ENCODE measurements at regions not wholly inside any gene's neighbourhood (a gene's known extent, or its start where the extent isn't known, plus 50 kb on each side); places are given as distances from the start of the nearest gene placed in this dataset.

DNA sequence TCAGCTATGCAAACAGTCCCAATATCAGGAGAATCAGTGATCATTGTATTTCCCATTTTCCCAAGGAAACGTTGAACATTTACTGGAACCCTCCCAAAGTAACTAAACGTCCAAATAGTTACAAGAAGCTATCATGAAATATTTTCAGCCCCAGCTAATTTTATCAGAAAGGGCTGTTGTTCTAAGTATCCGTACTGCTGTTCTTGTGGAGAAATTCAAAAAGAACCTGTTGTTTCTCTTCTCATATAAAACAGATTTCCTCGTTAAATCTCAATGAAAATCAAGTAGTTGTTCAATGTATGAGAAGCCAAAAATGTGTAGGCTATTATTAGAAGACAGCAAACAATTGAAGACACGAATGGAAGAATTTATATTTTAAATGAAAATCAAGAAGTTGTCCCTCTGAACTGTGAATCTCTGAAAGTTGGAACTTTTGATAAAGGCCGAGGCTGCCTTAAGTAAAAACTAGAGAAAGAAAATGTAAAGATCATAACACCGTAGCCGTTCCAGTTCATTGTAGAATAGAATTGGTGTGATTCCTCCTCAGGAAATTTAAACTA is 107.7 kb downstream of the HFE start:
- H3K27ac ChIP-seq: peak overlapping the region; percentile 100
- no peak for TF ChIP-seq ZFX (IDR thresholded peaks at IDR 0.05; ENCODE audit: borderline replicate concordance)
- TF ChIP-seq, protein P1, sequence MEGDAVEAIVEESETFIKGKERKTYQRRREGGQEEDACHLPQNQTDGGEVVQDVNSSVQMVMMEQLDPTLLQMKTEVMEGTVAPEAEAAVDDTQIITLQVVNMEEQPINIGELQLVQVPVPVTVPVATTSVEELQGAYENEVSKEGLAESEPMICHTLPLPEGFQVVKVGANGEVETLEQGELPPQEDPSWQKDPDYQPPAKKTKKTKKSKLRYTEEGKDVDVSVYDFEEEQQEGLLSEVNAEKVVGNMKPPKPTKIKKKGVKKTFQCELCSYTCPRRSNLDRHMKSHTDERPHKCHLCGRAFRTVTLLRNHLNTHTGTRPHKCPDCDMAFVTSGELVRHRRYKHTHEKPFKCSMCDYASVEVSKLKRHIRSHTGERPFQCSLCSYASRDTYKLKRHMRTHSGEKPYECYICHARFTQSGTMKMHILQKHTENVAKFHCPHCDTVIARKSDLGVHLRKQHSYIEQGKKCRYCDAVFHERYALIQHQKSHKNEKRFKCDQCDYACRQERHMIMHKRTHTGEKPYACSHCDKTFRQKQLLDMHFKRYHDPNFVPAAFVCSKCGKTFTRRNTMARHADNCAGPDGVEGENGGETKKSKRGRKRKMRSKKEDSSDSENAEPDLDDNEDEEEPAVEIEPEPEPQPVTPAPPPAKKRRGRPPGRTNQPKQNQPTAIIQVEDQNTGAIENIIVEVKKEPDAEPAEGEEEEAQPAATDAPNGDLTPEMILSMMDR (IDR thresholded peaks at IDR 0.05): no peak

DNA sequence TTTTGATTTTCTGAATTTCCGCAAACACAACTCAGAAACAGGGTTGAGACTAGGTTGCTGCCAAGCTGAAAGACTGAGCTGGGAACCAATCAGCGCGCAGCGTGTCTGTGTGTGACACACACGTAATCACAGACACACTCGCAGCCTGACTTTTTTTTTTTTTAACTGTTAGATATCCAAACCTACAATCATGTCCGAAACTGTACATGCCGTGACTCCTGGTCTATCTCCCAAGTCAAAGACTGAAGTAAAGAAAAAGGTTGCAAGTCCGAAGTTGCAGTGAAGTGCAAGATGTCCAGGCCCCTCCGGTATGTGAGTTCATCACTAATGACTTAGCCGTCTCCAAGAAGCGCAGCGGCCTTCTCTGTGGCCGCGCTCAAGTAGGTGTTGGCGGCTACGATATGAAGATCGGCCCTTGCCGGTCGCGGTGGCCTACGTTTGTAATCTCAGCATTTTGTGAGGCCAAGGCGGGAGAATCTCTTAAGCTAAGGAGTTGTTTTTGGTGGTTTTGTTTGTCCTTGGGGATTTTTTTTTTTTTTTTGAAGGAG is 108.2 kb downstream of the HFE start:
- TF ChIP-seq, protein P1 (IDR thresholded peaks at IDR 0.05): no peak
- TF ChIP-seq ZFX (IDR thresholded peaks at IDR 0.05; ENCODE audit: borderline replicate concordance): no peak
- H3K27ac ChIP-seq: peak overlapping the region; percentile 100

DNA sequence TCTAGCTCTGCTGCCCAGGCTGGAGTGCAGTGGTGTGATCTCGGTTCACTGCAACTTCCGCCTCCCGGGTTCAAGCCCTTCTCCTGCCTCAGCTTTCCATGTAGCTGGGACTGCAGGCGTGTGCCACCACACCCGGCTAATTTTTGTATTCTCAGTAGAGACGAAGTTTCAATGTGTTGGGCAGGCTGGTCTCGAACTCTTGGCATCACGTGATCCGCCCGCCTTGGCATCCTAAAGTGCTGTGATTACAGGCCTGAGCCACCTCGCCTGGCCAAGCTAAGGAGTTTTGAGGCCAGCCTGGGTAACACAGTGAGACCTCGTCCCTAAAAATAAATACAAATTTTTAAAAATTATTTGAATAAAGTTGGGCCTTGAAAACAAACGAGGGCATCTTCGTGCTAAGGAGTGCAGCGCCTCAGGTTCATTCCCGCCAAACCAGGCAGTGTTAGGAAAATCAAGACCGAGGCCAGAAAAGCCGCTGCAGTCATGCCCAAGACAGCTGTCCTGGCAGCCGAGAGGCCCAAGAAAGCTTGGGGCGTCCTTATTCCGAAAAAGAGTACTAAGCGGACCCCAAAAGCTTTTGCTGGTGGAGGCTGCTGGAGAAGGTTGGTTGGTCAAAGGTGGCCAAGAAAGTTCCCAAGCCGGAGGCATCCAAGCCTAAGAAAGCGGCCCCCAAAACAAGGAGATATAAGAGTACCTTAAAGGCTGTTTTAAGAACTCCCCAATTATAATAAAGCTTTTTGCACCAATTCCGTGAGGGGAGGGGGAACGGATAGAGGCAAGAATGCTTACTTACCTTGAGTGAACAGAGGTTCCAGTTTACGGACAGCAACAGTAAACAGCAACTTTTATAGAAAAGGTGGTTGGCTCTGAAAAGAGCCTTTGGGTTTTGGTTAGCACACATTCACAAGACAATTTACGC is 109.0 kb downstream of the HFE start:
- H3K27ac ChIP-seq: peak overlapping the region; percentile 100
- TF ChIP-seq, protein P1 (IDR thresholded peaks at IDR 0.05): no peak
- TF ChIP-seq ZFX (IDR thresholded peaks at IDR 0.05; ENCODE audit: borderline replicate concordance): no peak

DNA sequence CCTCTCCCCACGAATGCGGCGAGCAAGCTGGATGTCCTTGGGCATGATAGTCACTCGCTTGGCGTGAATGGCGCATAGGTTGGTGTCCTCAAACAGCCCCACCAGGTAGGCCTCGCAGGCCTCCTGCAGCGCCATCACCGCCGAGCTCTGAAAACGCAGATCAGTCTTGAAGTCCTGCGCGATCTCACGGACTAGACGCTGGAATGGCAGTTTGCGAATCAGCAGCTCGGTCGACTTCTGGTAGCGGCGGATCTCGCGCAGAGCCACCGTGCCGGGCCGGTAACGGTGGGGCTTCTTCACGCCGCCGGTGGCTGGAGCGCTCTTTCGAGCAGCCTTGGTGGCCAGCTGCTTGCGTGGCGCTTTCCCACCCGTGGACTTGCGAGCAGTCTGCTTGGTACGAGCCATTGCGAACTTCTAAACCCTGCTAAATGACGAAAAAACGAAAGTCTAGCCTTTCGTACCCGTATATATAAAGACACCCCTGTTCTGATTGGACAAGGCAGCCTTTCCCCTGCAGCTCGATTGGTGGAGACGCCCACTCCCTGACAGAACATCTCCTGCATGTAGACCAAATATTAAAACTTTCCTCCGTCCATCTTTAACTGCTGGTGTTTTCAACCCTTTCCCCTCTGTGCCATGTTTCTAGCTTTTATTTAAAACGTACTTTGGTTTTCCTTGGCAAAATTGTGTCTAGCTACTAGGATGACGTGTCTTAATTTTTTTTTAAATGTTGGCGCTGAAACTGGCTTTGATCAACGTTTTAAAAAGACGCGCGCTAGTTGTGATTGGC is 109.8 kb downstream of the HFE start:
- H3K27ac ChIP-seq: peak overlapping the region; percentile 100
- TF ChIP-seq, protein P1 (IDR thresholded peaks at IDR 0.05): peak; percentile 25
- no peak for TF ChIP-seq ZFX (IDR thresholded peaks at IDR 0.05; ENCODE audit: borderline replicate concordance)

DNA sequence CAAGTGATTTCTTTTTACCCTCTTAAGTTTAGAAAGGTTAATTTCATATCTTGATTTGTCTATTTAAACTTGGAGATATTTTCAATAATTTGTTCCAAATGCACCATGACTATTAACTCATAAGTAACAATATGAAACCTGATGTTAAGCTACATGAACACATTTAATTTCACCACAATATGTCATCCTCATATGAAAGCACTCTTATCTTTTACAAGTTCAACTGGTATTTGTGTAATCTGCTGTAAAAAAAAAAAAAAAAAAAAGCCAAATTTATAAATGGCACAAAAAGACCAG is 110.4 kb downstream of the HFE start:
- TF ChIP-seq, protein P1 (IDR thresholded peaks at IDR 0.05): no peak
- TF ChIP-seq ZFX (IDR thresholded peaks at IDR 0.05; ENCODE audit: borderline replicate concordance): no peak
- peak overlapping the region; percentile 100 for H3K27ac ChIP-seq

DNA sequence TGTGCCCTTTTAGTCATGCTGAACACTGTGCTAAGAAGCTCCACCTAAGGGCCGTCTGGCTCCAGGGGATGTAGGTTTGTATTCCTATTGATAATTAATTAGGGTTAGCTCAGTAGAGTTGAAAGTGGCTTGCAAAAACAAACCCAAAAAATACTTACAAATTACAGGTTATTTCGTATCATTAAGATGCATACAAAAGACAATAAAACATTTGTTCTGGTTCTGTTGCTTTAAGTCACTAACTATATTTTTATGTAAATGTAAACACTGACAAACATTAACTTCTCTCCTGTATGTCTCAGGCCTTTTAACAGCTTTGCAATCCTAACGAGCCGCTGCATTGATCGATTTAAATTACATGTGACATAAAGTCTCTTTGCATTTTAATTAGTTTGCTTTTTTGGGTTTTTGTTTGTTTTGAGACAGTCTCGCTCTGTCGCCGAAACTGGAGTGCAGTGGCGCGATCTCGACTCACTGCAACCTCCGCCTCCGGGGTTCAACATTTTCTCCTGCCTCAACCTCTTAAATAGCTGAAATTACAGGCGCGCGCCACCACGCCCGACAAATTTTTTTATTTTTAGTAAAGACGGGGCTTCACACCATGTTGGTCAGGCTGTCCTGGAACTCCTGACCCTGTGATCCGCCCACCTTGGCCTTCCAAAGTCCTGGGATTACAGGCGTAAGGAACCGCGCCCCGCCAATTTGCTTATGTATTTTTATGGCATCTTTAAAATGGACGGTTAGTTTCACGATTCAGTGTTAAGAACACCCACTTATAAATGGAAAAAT is 110.9 kb downstream of the HFE start:
- TF ChIP-seq ZFX (IDR thresholded peaks at IDR 0.05; ENCODE audit: borderline replicate concordance): no peak
- TF ChIP-seq, protein P1 (IDR thresholded peaks at IDR 0.05): no peak; the same call in 1 of the 2 replicates

More for the DNA sequence above, 110.9 kb downstream of the HFE start:
- H3K27ac ChIP-seq: peak overlapping the region; percentile 100

Measured in 22Rv1 (cell line).